Parathyroid adenoma (tissue), 2 donors: ENCODE measurements at regions not wholly inside any gene's neighbourhood (a gene's known extent, or its start where the extent isn't known, plus 50 kb on each side); places are given as distances from the start of the nearest gene placed in this dataset.

Experiments
- H2AFZ ChIP-seq: fragments of 300-600 bp; sonication (generic); one replicate; pipeline ENCODE4 v1.7.0; 2017; ENCODE audit warnings: antibody characterized with exemption, mild to moderate bottlenecking
- H3K27ac ChIP-seq: fragments of 300-600 bp; sonication (generic); one replicate; pipeline ENCODE4 v1.7.0; 2017
- H3K27me3 ChIP-seq: fragments of 300-600 bp; sonication (generic); one replicate; pipeline ENCODE4 v1.7.0; 2017; ENCODE audit warnings: low read length; ENCODE audit not compliant: control insufficient read depth, insufficient read depth
- H3K36me3 ChIP-seq: fragments of 300-600 bp; sonication (generic); one replicate; pipeline ENCODE4 v1.7.0; 2017; ENCODE audit warnings: low read length; ENCODE audit not compliant: control insufficient read depth, insufficient read depth
- H3K4me1 ChIP-seq: fragments of 300-600 bp; sonication (generic); one replicate; pipeline ENCODE4 v1.7.0; 2017; ENCODE audit warnings: control low read depth
- H3K4me2 ChIP-seq: fragments of 300-600 bp; sonication (generic); one replicate; pipeline ENCODE4 v1.7.0; 2017; ENCODE audit warnings: low read length
- H3K4me3 ChIP-seq: fragments of 300-600 bp; sonication (generic); one replicate; pipeline ENCODE4 v1.7.0; 2017; ENCODE audit warnings: low read depth, low read length
- H3K79me2 ChIP-seq: fragments of 300-600 bp; sonication (generic); one replicate; pipeline ENCODE4 v1.7.0; 2017; ENCODE audit warnings: control low read depth
- H3K9ac ChIP-seq: fragments of 300-600 bp; sonication (generic); one replicate; pipeline ENCODE4 v1.7.0; 2017; ENCODE audit warnings: mild to moderate bottlenecking
- H3K9me3 ChIP-seq: fragments of 300-600 bp; sonication (generic); one replicate; pipeline ENCODE4 v1.7.0; 2017; ENCODE audit warnings: low read length; ENCODE audit not compliant: control insufficient read depth
- TF ChIP-seq, protein P1 (sequence below): fragments of 300-600 bp; sonication (generic); IDR thresholded peaks from one replicate; pipeline ENCODE4 v1.7.0; 2017; ENCODE audit warnings: antibody characterized with exemption, mild to moderate bottlenecking
- donor health status: primary hyperparathyroidism.

DNA sequence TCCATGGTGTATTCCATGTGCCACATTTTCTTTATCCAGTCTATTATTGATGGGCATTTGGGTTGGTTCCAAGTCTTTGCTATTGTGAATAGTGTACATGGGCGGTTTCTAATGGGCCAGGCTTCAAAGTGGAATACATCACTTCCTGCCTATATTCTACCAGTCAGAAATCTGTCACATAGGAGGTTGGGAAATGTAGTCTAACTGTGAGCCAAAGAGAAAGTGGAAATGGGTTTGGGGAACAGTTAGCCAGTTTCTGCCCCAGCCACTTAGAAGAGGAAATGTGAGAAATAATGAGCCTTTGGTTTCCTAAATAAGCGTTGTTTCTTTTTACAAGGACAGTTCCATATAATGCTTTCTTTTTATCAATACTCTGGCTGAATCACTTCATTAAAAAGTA is 85.1 kb upstream of the AP1S2 start:
- H3K9me3 ChIP-seq = no peaks in the 10 kb centered on the region
- H3K4me1 ChIP-seq = no peaks in the 10 kb centered on the region
- H2AFZ ChIP-seq = no peak overlapping the region
- H3K9ac ChIP-seq = no peak overlapping the region
- TF ChIP-seq, protein P1, sequence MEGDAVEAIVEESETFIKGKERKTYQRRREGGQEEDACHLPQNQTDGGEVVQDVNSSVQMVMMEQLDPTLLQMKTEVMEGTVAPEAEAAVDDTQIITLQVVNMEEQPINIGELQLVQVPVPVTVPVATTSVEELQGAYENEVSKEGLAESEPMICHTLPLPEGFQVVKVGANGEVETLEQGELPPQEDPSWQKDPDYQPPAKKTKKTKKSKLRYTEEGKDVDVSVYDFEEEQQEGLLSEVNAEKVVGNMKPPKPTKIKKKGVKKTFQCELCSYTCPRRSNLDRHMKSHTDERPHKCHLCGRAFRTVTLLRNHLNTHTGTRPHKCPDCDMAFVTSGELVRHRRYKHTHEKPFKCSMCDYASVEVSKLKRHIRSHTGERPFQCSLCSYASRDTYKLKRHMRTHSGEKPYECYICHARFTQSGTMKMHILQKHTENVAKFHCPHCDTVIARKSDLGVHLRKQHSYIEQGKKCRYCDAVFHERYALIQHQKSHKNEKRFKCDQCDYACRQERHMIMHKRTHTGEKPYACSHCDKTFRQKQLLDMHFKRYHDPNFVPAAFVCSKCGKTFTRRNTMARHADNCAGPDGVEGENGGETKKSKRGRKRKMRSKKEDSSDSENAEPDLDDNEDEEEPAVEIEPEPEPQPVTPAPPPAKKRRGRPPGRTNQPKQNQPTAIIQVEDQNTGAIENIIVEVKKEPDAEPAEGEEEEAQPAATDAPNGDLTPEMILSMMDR = no peak
- no peak overlapping the region for H3K27ac ChIP-seq
- H3K4me2 ChIP-seq = no peak overlapping the region
- H3K27me3 ChIP-seq = no peaks in the 10 kb centered on the region
- no peak overlapping the region for H3K4me3 ChIP-seq
- H3K36me3 ChIP-seq = no peaks in the 10 kb centered on the region
- H3K79me2 ChIP-seq = no peaks in the 10 kb centered on the region

DNA sequence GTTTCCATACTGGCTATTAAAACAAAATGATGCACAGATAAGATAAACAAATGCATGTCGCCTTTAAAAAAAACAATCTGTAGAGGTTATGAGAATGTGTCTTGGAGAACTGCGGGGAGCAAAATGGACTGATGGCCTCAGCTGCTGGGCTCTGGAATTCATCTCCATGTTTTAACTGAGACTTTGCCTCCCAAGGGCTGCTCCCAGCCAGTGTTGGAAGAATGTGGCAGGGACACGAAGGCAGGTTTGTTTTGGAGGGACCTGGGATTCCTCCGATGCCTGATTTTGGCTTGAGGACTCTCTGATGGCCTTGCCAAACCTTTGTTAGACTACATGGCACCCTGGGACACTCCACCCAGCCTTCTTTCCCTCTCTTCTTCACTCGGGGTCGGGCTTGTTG is 83.5 kb upstream of the AP1S2 start:
- Histone ChIP-seq H3K27me3 (no peaks in the 10 kb centered on the region), H3K36me3 (no peaks in the 10 kb centered on the region), H3K9me3 (no peaks in the 10 kb centered on the region), H2AFZ (no peak overlapping the region), H3K9ac (no peak overlapping the region), H3K27ac (no peak overlapping the region), H3K4me3 (no peak overlapping the region), H3K4me1 (no peaks in the 10 kb centered on the region), H3K79me2 (no peaks in the 10 kb centered on the region), H3K4me2 (no peak overlapping the region)
- TF ChIP-seq, protein P1 = no peak

DNA sequence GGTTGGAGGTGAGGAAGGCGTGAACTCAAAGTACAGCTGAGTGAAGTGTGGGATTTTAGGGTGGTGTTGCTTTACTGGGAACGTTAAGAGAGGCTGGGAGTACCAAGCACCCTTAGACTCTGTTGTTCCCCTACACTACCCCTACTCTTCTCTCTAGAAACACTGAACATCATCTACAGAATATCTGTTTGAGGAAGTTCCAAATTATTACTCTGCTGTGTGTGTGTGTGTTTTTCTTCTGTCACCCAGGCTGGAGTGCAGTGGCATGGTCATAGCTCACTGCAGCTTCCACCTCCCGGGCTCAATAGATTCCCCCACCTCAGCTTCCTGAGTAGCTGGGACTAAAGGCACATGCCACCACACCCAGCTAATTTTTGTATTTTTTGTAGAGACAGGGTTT is 76.7 kb upstream of the AP1S2 start:
- Histone ChIP-seq H3K4me3 (no peak overlapping the region), H3K79me2 (no peaks in the 10 kb centered on the region), H3K27me3 (no peaks in the 10 kb centered on the region), H3K27ac (no peak overlapping the region), H3K4me1 (no peaks in the 10 kb centered on the region), H3K9ac (no peak overlapping the region), H3K36me3 (no peaks in the 10 kb centered on the region), H3K9me3 (no peaks in the 10 kb centered on the region), H3K4me2 (no peak overlapping the region), H2AFZ (no peak overlapping the region)
- TF ChIP-seq, protein P1 = no peak

DNA sequence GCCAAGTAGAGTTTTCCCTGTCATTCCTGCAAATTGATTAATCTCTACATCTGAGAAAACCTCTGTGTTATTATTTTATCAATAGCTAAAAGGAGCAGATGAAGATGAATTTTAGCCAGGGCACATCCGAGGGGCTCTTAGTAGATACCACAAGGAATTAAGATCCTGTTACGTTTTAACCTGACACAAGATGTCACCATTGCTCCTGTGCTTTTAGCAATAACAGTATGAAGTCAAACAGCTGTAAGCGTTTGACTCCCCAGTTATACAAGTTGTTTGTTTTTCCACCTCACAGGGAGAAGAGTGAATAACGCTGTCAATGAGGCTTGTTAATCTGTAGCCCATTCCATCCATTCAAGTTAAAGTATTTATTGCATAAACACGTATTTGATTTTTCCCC is 76.0 kb upstream of the AP1S2 start:
- H3K79me2 ChIP-seq = no peaks in the 10 kb centered on the region
- H3K36me3 ChIP-seq = no peaks in the 10 kb centered on the region
- no peak overlapping the region for H2AFZ ChIP-seq
- no peak overlapping the region for H3K4me3 ChIP-seq
- TF ChIP-seq, protein P1 = no peak
- H3K4me1 ChIP-seq = no peaks in the 10 kb centered on the region
- H3K9me3 ChIP-seq = no peaks in the 10 kb centered on the region
- no peaks in the 10 kb centered on the region for H3K27me3 ChIP-seq
- H3K4me2 ChIP-seq = no peak overlapping the region
- H3K9ac ChIP-seq = no peak overlapping the region
- no peak overlapping the region for H3K27ac ChIP-seq

DNA sequence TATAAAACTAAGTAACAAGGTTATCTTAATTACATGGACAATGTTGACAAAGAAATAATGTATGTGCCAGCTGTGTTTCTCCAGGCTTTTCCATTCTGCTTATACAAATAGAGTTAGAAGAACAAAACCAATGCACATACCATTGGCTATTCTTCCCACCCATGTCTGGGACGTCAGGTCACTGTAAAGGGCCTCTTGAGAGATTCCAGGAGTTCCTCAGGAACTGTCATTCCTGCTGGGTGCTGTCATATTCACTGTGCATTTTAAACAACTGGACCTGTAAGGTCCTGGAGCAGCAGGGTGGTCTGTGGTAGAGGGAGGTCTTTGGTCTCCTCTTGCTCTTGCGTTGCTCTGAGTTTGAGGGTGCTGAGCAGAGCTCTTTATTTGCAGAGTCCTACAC is 74.6 kb upstream of the AP1S2 start:
- no peaks in the 10 kb centered on the region for H3K79me2 ChIP-seq
- H3K27ac ChIP-seq = no peak overlapping the region
- no peak overlapping the region for H3K9ac ChIP-seq
- no peak overlapping the region for H3K4me3 ChIP-seq
- H3K9me3 ChIP-seq = no peaks in the 10 kb centered on the region
- H3K4me2 ChIP-seq = no peak overlapping the region
- TF ChIP-seq, protein P1 = no peak
- H3K4me1 ChIP-seq = no peaks in the 10 kb centered on the region
- H2AFZ ChIP-seq = no peak overlapping the region
- H3K27me3 ChIP-seq = no peaks in the 10 kb centered on the region
- no peaks in the 10 kb centered on the region for H3K36me3 ChIP-seq
